Posterior vena cava (tissue), 2 donors: ENCODE measurements at regions not wholly inside any gene's neighbourhood (a gene's known extent, or its start where the extent isn't known, plus 50 kb on each side); places are given as distances from the start of the nearest gene placed in this dataset.

ENCODE experiments used
- DNase-seq: peaks from one replicate; pipeline ENCODE4 v3.0.0-alpha.2; 2020; ENCODE audit warnings: low spot score
- intact Hi-C, 2 donors: fragments of 100-400 bp; cut with DNase I; formaldehyde crosslinking; loops; one replicate each; pipeline versions ENCODE4 v1.14.1 to v1.14.2; 2022 to 2023
- donor health status: DM: yes; HTN: yes; CAD: no.
- donor health status: DM: yes; HTN: yes; CAD: no.

GRCh38 chr13:22387899-22388298 is 717.0 kb downstream of the FGF9 start:
- no peak for DNase-seq
- intact Hi-C loops = no loop called here

DNA sequence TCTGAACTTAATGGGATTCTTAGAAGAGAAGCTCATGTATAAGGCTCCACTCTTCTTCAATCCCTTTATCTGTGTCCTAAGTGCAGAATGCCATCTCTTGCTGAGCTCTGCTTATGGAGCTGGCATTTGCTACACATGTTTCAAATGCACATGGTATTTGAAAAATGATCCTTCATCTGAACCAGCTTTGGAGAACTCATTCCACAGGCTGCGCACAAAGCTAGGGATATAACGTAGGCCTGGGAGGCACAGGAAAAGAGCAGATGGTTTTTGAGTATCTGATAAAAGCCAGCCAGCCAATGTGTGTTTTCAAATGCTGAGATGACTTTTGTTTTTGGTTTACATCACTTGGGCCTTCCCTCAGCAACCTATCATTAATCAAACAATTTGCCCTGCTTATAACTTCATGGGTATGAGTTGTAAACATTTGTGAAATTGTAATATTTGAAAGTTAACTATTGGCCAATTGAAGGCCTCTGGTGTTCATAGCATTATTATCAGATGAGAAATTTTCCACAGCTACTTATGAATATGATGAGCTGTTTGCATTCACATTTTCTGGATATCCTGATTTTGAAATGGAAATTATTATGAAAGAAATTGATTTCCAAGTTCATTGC is 729.0 kb downstream of the FGF9 start:
- intact Hi-C loops = no loop called here
- no peak for DNase-seq

DNA sequence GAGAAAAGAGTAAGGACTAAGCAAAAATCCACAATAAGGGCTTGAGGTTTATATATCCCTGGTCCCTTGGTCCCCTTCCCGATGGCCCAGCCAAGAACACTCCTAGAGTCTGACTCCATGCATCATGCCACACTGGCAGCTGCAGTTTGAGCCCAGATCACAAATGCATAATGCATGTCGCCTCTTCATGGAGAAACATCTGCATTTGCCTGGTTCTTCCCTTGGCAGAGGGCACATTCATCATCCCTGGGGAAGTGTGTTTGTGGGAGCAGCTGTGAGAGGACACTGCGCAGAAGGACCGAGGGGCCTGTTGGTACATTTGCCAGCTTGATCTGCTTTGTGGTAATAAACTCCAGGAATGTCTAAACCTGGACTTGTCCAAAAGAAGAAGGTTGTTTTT is 731.8 kb downstream of the FGF9 start:
- no peak for DNase-seq
- intact Hi-C loops = no loop called here

DNA sequence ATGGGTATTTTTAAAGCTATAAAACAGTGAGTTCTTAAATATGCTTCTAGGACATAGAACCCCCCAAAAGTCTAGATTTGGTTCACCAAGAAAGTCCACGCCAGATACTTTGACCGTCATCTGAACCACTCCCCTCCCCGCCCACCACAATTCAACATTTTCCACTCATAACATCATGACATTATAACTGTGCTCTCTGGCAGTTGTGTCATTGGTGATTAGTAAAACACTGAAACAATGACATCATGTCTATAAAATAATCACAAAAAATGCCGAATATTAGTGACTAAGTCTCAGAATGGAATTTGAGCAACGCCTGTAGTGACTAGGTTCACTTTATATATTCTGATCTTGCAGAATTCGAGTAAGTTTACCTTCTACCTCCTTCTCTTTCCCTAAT is 732.3 kb downstream of the FGF9 start:
- intact Hi-C loops = no loop called here
- no peak for DNase-seq

DNA sequence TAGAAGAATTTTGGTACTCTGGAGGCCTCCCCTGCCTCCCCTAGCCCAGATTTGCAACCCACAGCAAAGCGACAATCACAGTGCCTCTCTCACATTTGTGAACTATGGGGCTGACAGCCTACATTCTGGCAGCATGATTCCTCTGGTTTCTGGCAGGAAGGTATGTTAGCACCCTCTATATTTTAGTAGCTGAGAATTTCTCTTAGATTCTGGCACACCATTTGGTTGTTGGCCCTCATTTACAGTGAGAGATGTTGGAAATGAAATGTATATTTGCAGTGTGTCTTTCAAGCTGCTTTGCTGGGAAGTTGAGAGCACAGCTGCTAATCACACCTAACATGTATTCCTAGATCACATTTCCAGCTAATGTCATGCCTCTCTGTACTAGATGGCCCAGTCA is 735.0 kb downstream of the FGF9 start:
- intact Hi-C loops = no loop called here
- DNase-seq = no peak

GRCh38 chr13:22412452-22412851 is 741.6 kb downstream of the FGF9 start:
- DNase-seq = no peak
- intact Hi-C loops = no loop called here

DNA sequence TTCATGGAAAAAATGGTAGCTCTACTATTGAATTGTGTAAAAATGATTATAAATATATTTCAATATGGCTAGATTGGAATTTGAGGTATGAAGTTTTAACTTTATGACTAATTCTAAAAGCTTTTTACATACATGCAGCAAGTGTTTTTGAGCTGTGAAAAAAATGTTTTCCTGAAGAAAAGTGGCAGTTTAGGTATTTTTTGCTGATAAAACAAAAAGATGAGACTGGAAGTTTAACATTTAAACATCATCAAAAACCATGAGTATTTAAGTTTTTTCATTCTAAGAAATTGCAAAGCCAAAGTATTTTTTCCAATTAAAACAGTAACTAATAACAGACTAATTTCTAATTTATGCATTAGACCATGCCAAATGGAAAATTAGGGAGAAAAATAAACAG is 751.1 kb downstream of the FGF9 start:
- intact Hi-C loops = no loop called here
- DNase-seq = no peak

DNA sequence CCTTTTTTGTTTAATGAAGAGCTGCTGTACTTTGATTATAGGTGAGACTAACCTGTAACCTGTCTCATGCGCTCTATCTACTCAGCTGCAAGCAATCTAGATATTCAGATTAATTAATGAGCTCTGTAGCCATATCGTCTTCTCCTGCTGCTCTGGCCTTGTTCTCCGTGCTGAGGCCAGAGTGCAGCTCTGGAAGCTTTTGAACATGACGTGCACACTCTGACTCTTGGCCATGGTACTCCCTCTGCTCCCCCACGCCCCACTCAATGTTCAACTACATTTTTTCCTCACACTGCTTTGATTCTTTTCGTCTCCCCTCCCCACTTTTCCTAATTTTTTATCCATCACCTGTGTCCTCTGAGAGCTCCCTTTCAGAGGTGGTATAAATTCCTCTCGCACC is 751.8 kb downstream of the FGF9 start:
- intact Hi-C loops = no loop called here
- no peak for DNase-seq

DNA sequence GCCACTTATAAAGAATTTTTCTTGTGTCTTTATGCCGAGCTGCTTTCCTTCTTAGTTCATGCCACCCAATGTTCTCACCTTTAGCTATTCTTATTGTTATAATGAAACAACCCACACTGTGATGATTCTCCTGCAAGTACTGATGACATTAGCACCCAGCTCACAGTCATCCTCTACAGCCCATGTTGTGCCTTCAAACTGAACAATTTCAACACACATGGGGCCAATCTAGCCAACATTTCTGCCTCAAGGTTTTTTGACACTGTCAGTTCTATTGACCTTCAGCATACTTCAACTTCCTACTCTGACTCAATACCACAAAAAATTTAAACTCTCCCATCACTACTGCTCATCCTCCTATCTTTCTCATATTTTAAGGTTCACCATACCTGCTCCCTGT is 752.4 kb downstream of the FGF9 start:
- DNase-seq = no peak
- intact Hi-C loops = no loop called here

- intact Hi-C loops = no loop called here
- no peak for DNase-seq
These were observed 754.2 kb downstream of the FGF9 start for GRCh38 chr13:22425087-22425486.

GRCh38 chr13:22427066-22427465 is 753.7 kb upstream of the SGCG start:
- DNase-seq = no peak
- intact Hi-C loops = no loop called here

DNA sequence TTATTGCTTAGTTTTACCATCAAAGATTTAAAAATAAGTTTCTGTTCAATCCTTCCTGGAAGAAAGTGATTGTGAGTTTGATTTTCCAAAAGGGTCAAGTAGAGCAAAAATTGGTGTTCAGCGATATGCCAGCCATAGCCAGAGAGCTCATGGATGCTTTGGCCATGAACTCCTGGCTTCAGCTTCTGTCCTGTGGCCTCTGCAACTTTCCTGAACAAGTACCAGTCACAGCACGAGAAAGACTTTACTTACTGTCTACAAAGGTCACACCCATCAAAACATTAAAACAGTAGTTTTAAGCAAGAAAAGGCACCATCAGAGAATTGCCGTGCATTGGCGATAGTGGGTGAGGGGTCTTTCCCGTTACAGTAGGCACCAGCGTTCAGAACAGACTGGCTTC is 753.0 kb upstream of the SGCG start:
- DNase-seq = no peak
- intact Hi-C loops = no loop called here

DNA sequence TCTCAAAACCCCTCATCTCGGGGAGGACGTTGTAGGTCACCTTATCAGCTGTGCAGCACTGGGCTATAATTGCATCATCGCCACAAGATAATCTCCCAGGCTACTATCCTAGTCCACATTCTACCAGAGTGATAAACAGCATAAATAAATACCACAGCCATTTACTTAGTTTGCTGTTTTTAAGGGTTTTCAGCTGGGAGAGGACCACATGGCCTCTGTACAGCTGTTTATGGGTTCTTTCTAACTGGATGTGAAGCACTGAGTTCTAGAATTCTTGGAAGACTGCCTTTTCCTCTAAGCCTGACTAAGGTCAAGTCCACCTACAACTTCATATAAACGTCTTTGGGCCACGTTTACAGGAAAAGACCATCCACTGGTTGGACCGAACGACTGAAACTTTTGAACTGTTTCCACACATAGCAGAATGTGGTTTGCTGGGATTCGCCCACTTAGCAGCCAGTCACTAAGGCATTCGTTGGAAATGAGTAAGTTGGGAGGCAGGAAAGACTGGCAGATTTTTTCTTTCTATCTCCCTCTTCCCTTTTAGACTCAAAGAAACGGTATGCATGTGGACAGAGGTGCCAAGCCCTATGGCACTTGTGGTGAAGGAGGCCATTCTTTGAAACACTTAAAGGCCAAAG is 752.5 kb upstream of the SGCG start:
- DNase-seq = peak; percentile 50
- intact Hi-C loops = no loop called here

DNA sequence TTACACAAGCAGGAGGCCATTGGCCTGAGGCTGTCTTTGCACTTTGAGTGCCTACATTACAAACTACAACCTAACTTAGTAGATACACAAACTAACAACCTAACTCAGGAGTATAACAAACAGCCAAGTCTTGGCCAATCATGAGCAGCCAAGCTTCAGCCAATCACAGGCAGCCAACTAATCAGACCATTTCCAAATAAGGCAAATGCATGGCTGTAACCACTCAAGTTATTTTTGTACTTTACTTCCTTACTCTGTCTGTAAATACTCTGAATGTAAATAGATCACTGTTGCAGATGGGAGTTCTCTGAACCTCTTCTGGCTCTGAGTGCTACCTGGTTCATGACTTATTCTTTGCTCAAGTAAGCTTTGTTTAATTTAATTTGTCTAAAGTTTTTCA is 748.1 kb upstream of the SGCG start:
- intact Hi-C loops = no loop called here
- DNase-seq = no peak

DNA sequence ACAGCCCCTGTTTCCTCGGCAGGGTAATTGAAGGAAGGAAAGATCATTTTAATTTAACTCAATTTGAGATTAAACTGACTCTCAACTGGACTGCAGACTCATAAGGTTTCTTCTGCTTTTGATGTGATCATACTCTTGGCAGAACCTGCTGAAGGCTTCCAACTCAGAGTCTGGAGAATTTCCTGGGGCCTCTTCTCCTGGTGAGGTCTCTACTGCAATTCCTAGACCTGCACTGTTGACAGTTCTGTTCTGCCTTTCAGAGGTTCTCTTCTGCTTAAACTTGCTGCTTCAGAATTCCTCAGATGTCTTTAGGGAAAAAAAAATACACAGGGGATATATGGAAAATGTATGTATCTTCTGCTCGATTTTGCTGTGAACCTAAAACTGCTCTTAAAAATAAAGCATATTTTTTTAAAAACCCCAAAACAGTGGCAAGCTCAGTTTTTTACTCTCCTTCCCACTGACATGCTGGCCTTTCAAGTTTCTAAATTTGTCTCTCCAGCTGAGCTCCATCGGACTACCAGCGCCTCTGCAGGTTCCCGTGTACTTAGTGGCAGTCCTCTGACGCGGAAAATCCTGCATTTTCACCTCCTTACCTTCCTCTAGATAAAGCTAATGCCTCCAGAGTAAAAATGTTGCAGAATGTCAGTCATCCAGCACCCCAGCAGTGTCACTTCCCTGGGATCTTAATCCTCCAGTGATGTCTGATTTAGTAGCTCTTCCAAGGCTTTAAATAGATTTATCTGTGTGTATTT is 733.5 kb upstream of the SGCG start:
- intact Hi-C loops = no loop called here
- no peak for DNase-seq

GRCh38 chr13:22449251-22449650 is 731.5 kb upstream of the SGCG start:
- intact Hi-C loops = no loop called here
- no peak for DNase-seq

- intact Hi-C loops = loop anchor here in 1 of 2 donors (5.0 kb wide), 1 partner anchor 1816 kb away; no protein-coding TSS in a partner anchor
These were observed 729.4 kb upstream of the SGCG start for GRCh38 chr13:22451327-22451741.

DNA sequence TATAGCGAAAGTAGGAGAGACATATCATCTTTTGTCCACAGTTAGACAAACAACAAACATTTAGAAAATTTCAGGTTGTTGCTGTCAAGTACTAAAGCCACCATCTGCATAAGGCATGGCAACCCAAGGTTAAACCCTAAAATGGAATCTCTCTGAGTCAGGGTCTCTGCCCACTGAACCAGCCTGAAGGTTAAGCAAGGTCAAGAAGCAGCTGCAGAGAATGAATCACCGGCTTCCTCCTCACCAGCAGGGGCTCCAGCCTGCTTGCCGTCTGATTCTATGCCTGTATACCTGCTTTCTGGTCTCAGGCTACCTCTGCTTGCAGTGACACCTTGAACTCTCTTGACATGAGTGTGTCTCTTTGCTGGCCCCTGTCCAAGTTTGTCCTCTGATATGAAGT is 726.2 kb upstream of the SGCG start:
- intact Hi-C loops = loop anchor here in 1 of 2 donors (5.0 kb wide), 1 partner anchor 1813 kb away; no protein-coding TSS in a partner anchor
- no peak for DNase-seq

More at GRCh38 chr13:22451327-22451741, 729.4 kb upstream of the SGCG start:
- no peak for DNase-seq

DNA sequence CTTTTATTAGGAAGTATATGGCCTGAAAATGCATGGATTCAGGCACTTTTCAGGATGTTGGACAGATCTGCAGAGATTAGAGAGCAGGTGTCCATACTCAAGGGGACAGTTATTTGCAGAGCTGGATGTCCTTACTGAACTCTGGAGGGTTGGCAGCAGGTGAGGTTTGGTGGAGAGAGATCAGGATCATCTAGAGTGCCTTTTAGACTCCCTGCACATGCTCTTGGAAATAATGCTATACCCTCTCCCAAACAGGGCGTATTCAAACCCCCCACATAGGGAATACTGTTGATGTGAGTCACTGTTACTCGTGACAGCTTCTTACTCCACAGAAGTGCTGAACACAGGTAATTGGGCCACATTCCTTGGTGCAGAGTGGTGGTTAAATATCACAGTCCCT is 725.7 kb upstream of the SGCG start:
- intact Hi-C loops = no loop called here
- no peak for DNase-seq

DNA sequence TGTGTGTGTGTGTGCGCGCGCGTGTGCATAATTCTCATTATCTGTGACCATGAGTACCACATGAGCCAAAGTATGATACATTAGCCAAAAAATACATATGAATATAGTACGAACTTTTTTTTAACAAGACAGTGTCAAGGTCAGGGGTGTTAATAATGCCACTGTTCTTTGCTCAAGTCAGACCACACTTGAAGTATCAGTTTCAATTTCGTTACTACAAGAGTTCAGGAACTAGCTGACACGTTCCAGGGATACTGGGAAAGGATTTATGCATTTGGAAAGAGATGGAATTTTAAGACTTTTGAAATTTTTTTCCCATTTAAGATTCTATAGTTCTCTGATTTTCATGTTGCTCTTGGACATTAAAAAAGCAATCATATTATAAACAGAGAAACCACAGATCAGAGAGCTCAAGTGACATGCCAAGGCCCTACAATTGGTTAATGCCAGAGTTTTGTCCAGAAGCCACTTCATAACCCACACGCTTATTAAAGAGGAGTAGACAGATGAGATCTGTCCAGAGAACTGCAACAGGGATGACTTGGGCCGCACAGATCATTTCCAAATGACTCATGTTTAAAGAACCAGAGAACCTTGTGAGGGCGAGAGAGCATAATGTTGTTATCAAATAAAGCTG is 718.8 kb upstream of the SGCG start:
- intact Hi-C loops = no loop called here
- no peak for DNase-seq
